ENCODE measurements at regions not wholly inside any gene's neighbourhood (a gene's known extent, or its start where the extent isn't known, plus 50 kb on each side); places are given as distances from the start of the nearest gene placed in this dataset.

GRCh38 chr12:126198966-126199692 lies 1133.9 kb downstream of the AACS start:
- no peak for TF ChIP-seq CTCF (IDR thresholded peaks at IDR 0.05; ENCODE audit: insufficient read depth, low read length, poor library complexity, severe bottlenecking)
- no peak for TF ChIP-seq EZH2phosphoT487 (conservative IDR thresholded peaks at IDR 0.05; ENCODE audit: low read length)
